Smooth muscle cell (in vitro differentiated cells): ENCODE measurements at regions not wholly inside any gene's neighbourhood (a gene's known extent, or its start where the extent isn't known, plus 50 kb on each side); places are given as distances from the start of the nearest gene placed in this dataset.

Source experiments
- DNase-seq: peaks from one replicate; lab custom pipeline; 2025; ENCODE audit not compliant: unreplicated experiment; lab: John Stamatoyannopoulos, UW
- H2AFZ ChIP-seq: fragments of 200-600 bp; sonication (generic); 2 replicates; pipeline ENCODE4 v1.6.0; 2016; ENCODE audit warnings: antibody characterized with exemption, low read depth, mild to moderate bottlenecking
- H3F3A ChIP-seq: fragments of 200-600 bp; sonication (generic); 2 replicates; pipeline ENCODE4 v1.6.0; 2017; ENCODE audit warnings: antibody characterized with exemption, low read depth
- H3K27ac ChIP-seq: fragments of 200-600 bp; sonication (generic); 2 replicates; pipeline ENCODE4 v1.5.1; 2016; ENCODE audit warnings: low read depth, mild to moderate bottlenecking
- H3K27me3 ChIP-seq: fragments of 200-600 bp; sonication (generic); 2 replicates; pipeline ENCODE4 v1.6.1; 2016; ENCODE audit warnings: low read depth, mild to moderate bottlenecking
- H3K36me3 ChIP-seq: fragments of 200-600 bp; sonication (generic); 2 replicates; pipeline ENCODE4 v1.5.1; 2016; ENCODE audit warnings: low read depth
- H3K4me1 ChIP-seq: fragments of 200-600 bp; sonication (generic); 2 replicates; pipeline ENCODE4 v1.5.1; 2016; ENCODE audit warnings: low read depth
- H3K4me2 ChIP-seq: fragments of 200-600 bp; sonication (generic); 2 replicates; pipeline ENCODE4 v1.6.0; 2016; ENCODE audit warnings: mild to moderate bottlenecking
- H3K4me3 ChIP-seq: fragments of 200-600 bp; sonication (generic); 2 replicates; pipeline ENCODE4 v1.5.1; 2016; ENCODE audit warnings: mild to moderate bottlenecking
- H3K79me2 ChIP-seq: fragments of 200-600 bp; sonication (generic); 2 replicates; pipeline ENCODE4 v1.6.0; 2016; ENCODE audit warnings: low read depth, mild to moderate bottlenecking
- H3K9ac ChIP-seq: fragments of 200-600 bp; sonication (generic); 2 replicates; pipeline ENCODE4 v1.6.0; 2016; ENCODE audit warnings: low read depth
- H3K9me3 ChIP-seq: fragments of 200-600 bp; sonication (generic); replicated peaks from 2 replicates; pipeline ENCODE4 v1.5.1; 2016; ENCODE audit warnings: low read depth
- H4K20me1 ChIP-seq: fragments of 200-600 bp; sonication (generic); 2 replicates; pipeline ENCODE4 v1.6.0; 2016; ENCODE audit warnings: low read depth
- CTCF ChIP-seq: fragments of 200-600 bp; sonication (generic); IDR thresholded peaks from 2 replicates; pipeline ENCODE4 v1.5.1; 2017; ENCODE audit warnings: borderline replicate concordance, mild to moderate bottlenecking, antibody characterized with exemption; ENCODE audit not compliant: insufficient read depth, poor library complexity, severe bottlenecking
- WGBS: methylation state at CpG from one replicate; pipeline ENCODE4 v1.1.7; 2016; ENCODE audit warnings: low lambda C conversion rate; 5-methylcytosine and 5-hydroxymethylcytosine counted together

GRCh38 chrX:107577933-107578332 is 50.4 kb upstream of the PRPS1 start:
- no peak for TF ChIP-seq CTCF
- Histone ChIP-seq H3K9ac (no peak overlapping the region), H3K4me2 (no peak overlapping the region), H3K27ac (no peak overlapping the region), H3F3A (peaks cover 15% of the 10 kb centered on the region), H3K4me1 (peaks cover 5% of the 10 kb centered on the region), H3K27me3 (no peaks in the 10 kb centered on the region), H2AFZ (no peak overlapping the region), H3K79me2 (no peaks in the 10 kb centered on the region), H3K36me3 (no peaks in the 10 kb centered on the region), H3K4me3 (no peak overlapping the region), H3K9me3 (no peaks in the 10 kb centered on the region), H4K20me1 (no peaks in the 10 kb centered on the region)
- no peak for DNase-seq
- WGBS = 96% methylated on average over 2 of the region's 2 CpGs
